AG09309 (cell line): ENCODE measurements at regions not wholly inside any gene's neighbourhood (a gene's known extent, or its start where the extent isn't known, plus 50 kb on each side); places are given as distances from the start of the nearest gene placed in this dataset.
A peak's percentile ranks its signal among the peaks of the same experiment; 100 is the strongest.
"Not testable (repeated sequence)": the region's sequence is repeated elsewhere in the genome, so short reads cannot be mapped to it uniquely, and the experiment has no call there.

Experiments used
- DNase-seq: peaks from one replicate; pipeline ENCODE4 v3.0.0-alpha.2; 2010; ENCODE audit warnings: low read depth
- H3K4me3 ChIP-seq: 2 replicates; pipeline ENCODE4 v1.5.1; 2011; ENCODE audit warnings: mild to moderate bottlenecking, low read depth, low read length, moderate library complexity; ENCODE audit not compliant: control insufficient read depth
- CTCF ChIP-seq: IDR thresholded peaks from 2 replicates; pipeline ENCODE4 v1.5.1; 2011; ENCODE audit warnings: mild to moderate bottlenecking, low read depth, low read length, inconsistent platforms; ENCODE audit not compliant: insufficient read depth, control insufficient read depth; ENCODE audit errors: missing control alignments

DNA sequence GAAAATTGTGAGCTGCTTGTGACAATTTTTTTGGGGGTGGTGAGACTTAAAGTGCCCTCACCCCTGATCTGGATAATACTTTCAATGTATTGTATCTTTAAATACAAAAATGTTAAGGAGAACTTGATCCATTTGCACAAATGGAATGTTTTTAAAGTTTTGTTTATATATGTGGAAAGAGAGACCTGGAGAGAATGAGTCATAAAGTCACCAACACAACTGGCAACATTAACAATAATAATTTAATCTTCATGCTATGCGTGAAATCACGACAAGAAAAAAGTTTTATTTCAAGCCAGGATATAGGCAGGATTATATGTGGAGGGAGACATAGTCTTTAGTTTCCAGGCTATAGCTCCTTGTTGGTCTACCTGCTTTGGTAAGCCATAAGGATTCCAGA, 537.5 kb downstream of the GPAM start:
- no peak for TF ChIP-seq CTCF
- no peak overlapping the region for H3K4me3 ChIP-seq
- DNase-seq, result no peak

DNA sequence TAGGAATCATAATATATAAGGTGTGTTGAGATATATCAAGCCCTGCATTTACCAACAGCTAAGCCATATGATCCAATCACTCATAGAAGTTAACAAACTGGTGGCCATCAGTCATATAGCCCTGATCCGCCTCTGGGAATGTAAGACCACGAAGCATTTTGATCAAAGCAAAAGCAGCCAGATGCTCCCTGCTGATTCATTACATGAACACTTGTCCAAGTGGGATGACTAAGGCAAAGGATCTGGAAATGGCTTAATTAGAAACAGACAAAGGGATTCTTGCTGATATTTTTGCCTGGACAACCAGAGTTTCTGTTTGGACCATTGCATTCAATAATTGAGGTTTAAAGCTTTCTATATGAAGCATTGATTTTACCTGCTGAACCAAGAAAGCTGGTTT, 535.5 kb downstream of the GPAM start:
- no peak for TF ChIP-seq CTCF
- DNase-seq, result peak; percentile 35
- H3K4me3 ChIP-seq, result no peak overlapping the region

GRCh38 chr10:111649080-111649479, 534.5 kb downstream of the GPAM start:
- DNase-seq, H3K4me3 ChIP-seq: not testable (repeated sequence)

- no peak for DNase-seq
- no peak for TF ChIP-seq CTCF
- no peak overlapping the region for H3K4me3 ChIP-seq
Measured at GRCh38 chr10:111650088-111650487, 533.5 kb downstream of the GPAM start.

DNA sequence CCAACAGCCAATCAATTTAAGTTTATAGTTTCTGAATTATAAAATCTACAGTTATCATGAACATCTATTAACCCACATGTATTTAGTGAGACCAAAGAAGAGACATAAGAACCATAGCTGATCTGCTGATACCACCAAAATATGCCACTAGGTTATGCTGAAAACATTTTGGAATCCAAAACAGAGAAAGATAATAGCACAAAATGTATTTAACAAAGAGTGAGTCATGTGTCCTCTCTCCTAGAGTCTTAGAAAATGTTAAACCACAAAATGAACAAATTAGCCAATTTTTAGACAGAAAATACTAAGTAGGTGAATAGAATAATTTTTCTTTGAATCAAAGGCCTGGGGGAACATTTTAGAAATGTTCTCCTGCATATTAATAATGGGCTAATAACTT, 527.5 kb downstream of the GPAM start:
- TF ChIP-seq CTCF, result no peak
- DNase-seq, result no peak

DNA sequence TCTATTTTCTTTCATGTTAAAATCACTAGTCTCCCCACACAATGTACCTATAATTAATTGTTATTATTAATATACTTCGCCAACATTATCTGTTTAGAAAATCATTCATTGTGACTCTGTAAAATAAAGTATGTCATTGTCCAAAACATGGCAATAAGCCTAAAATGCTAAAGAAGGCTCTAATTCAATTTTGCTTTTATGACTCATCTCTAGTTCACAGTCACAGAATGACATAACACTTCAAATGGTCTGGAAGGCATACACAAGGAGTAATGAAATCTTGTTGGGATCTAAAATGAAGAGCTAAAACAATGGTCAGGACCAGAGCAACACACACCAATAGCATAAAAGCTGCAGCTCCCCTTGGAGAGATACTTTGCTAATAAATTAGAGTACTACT, 505.8 kb downstream of the GPAM start:
- no peak for TF ChIP-seq CTCF
- DNase-seq, result no peak
- no peak overlapping the region for H3K4me3 ChIP-seq

More for the DNA sequence above, 527.5 kb downstream of the GPAM start:
- H3K4me3 ChIP-seq, result no peak overlapping the region

DNA sequence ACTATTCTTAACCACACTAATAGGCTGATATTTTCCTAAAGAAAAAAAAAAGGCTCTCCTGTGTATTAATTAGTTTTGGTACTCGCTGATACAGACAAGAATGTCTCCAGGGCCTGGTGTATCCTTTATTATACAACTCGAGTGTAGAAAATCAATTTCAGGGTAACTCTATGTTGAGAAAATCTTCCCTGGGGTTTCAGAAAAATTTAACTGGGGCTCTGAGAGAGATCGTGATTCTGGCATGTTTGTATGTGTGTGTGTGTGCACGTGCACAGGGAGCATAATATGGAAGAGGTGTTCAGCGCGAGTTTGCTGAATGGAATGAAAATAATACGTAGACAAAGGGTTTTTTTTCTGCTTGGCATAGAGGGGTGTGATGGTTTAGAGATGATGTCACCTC, 496.8 kb downstream of the GPAM start:
- H3K4me3 ChIP-seq, result no peak overlapping the region

More for the DNA sequence above, 496.8 kb downstream of the GPAM start:
- no peak for TF ChIP-seq CTCF
- DNase-seq, result no peak
